ENCODE measurements at regions not wholly inside any gene's neighbourhood (a gene's known extent, or its start where the extent isn't known, plus 50 kb on each side); places are given as distances from the start of the nearest gene placed in this dataset.

GRCh38 chr4:185899833-185900232, 87.8 kb upstream of the SORBS2 start:
- ChIA-PET POLR2A (interaction anchor here (0.7 kb wide), 1 partner anchor 313 kb away, joined by 3 read pairs; no protein-coding TSS in a partner anchor), CTCF (interaction anchor here (0.9 kb wide), 1 partner anchor 46 kb away, joined by 3 read pairs; no protein-coding TSS in a partner anchor)
- no peaks in the 10 kb centered on the region for H3K9me3 Mint-ChIP-seq (ENCODE audit: unreplicated experiment)
- no peaks in the 10 kb centered on the region for H3K27me3 Mint-ChIP-seq (ENCODE audit: insufficient read depth, unreplicated experiment)
- H3K36me3 Mint-ChIP-seq (ENCODE audit: insufficient read depth, unreplicated experiment), result no peaks in the 10 kb centered on the region
- DNase-seq (ENCODE audit: unreplicated experiment), result no peak
- TF ChIP-seq, protein P1, sequence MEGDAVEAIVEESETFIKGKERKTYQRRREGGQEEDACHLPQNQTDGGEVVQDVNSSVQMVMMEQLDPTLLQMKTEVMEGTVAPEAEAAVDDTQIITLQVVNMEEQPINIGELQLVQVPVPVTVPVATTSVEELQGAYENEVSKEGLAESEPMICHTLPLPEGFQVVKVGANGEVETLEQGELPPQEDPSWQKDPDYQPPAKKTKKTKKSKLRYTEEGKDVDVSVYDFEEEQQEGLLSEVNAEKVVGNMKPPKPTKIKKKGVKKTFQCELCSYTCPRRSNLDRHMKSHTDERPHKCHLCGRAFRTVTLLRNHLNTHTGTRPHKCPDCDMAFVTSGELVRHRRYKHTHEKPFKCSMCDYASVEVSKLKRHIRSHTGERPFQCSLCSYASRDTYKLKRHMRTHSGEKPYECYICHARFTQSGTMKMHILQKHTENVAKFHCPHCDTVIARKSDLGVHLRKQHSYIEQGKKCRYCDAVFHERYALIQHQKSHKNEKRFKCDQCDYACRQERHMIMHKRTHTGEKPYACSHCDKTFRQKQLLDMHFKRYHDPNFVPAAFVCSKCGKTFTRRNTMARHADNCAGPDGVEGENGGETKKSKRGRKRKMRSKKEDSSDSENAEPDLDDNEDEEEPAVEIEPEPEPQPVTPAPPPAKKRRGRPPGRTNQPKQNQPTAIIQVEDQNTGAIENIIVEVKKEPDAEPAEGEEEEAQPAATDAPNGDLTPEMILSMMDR (IDR thresholded peaks at IDR 0.05; ENCODE audit: unreplicated experiment), result no peak
- intact Hi-C loops (cut with micrococcal nuclease), result no loop called here
- H3K4me3 Mint-ChIP-seq (ENCODE audit: unreplicated experiment), result no peak overlapping the region
- H3K27ac Mint-ChIP-seq (ENCODE audit: low read depth, unreplicated experiment), result no peak overlapping the region
- BruUV-seq (replicated peaks), result no TSS peak
- H3K4me1 Mint-ChIP-seq (ENCODE audit: insufficient read depth, unreplicated experiment), result no peaks in the 10 kb centered on the region

- DNase-seq (ENCODE audit: unreplicated experiment), result peak; percentile 4
- no peaks in the 10 kb centered on the region for H3K27me3 Mint-ChIP-seq (ENCODE audit: insufficient read depth, unreplicated experiment)
- no peaks in the 10 kb centered on the region for H3K36me3 Mint-ChIP-seq (ENCODE audit: insufficient read depth, unreplicated experiment)
- POLR2A ChIA-PET, result no interaction called here
- H3K4me1 Mint-ChIP-seq (ENCODE audit: insufficient read depth, unreplicated experiment), result no peaks in the 10 kb centered on the region
- no peak overlapping the region for H3K4me3 Mint-ChIP-seq (ENCODE audit: unreplicated experiment)
- TF ChIP-seq, protein P1 (IDR thresholded peaks at IDR 0.05; ENCODE audit: unreplicated experiment), result no peak
- no peak overlapping the region for H3K27ac Mint-ChIP-seq (ENCODE audit: low read depth, unreplicated experiment)
- BruUV-seq (replicated peaks), result no TSS peak
- no peaks in the 10 kb centered on the region for H3K9me3 Mint-ChIP-seq (ENCODE audit: unreplicated experiment)
- CTCF ChIA-PET, result no interaction called here
- intact Hi-C loops (cut with micrococcal nuclease), result no loop called here
Measured at GRCh38 chr4:185902654-185903053, 90.7 kb upstream of the SORBS2 start.

DNA sequence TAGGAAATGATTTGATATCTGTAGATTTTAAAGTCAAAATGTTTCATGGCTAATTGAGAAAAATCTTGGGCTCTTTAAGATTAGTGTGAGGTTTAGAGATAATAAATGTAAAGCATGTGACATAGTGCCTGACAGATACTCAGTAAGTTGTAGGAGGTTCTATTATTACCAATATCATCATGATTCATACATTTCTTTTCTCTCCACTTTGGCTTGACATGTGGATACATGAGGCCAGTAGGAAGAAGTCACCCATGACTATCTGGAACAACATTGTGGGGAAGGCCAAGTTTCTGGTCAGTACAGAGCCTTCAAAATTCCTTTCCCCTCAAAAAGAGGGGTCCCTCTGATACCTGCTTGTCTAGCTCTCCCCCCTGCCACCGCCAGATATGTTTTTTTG, 91.2 kb upstream of the SORBS2 start:
- no peaks in the 10 kb centered on the region for H3K9me3 Mint-ChIP-seq (ENCODE audit: unreplicated experiment)
- H3K27me3 Mint-ChIP-seq (ENCODE audit: insufficient read depth, unreplicated experiment), result no peaks in the 10 kb centered on the region
- TF ChIP-seq, protein P1 (IDR thresholded peaks at IDR 0.05; ENCODE audit: unreplicated experiment), result no peak
- intact Hi-C loops (cut with micrococcal nuclease), result no loop called here
- ChIA-PET CTCF (no interaction called here), POLR2A (no interaction called here)
- no peaks in the 10 kb centered on the region for H3K36me3 Mint-ChIP-seq (ENCODE audit: insufficient read depth, unreplicated experiment)
- H3K27ac Mint-ChIP-seq (ENCODE audit: low read depth, unreplicated experiment), result no peak overlapping the region
- no peak for DNase-seq (ENCODE audit: unreplicated experiment)
- no peak overlapping the region for H3K4me3 Mint-ChIP-seq (ENCODE audit: unreplicated experiment)
- no peaks in the 10 kb centered on the region for H3K4me1 Mint-ChIP-seq (ENCODE audit: insufficient read depth, unreplicated experiment)
- no TSS peak for BruUV-seq (replicated peaks)

DNA sequence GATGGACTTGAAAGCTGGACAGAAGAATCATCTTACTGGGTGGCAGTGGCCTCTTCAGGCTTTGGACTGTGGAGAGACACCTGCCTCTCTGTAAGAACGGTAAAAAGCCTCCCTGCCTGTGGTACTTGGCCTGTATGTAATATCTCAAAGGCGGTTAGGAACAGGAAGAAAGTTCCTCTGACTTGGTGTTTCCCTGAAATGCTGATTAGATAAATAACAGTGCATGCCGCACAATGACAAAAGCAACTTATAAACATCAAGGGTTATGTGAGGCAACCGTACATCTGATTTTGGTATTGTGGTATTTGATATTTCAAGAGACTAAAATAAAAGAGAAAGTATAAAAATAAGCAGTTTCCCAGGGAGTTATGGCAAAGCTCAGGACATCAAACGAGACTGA, 92.4 kb upstream of the SORBS2 start:
- DNase-seq (ENCODE audit: unreplicated experiment), result no peak
- no peaks in the 10 kb centered on the region for H3K27me3 Mint-ChIP-seq (ENCODE audit: insufficient read depth, unreplicated experiment)
- H3K4me3 Mint-ChIP-seq (ENCODE audit: unreplicated experiment), result no peak overlapping the region
- BruUV-seq (replicated peaks), result no TSS peak
- no peak overlapping the region for H3K27ac Mint-ChIP-seq (ENCODE audit: low read depth, unreplicated experiment)
- ChIA-PET POLR2A (no interaction called here), CTCF (no interaction called here)
- TF ChIP-seq, protein P1 (IDR thresholded peaks at IDR 0.05; ENCODE audit: unreplicated experiment), result no peak
- H3K36me3 Mint-ChIP-seq (ENCODE audit: insufficient read depth, unreplicated experiment), result no peaks in the 10 kb centered on the region
- intact Hi-C loops (cut with micrococcal nuclease), result no loop called here
- H3K9me3 Mint-ChIP-seq (ENCODE audit: unreplicated experiment), result no peaks in the 10 kb centered on the region
- no peaks in the 10 kb centered on the region for H3K4me1 Mint-ChIP-seq (ENCODE audit: insufficient read depth, unreplicated experiment)
